ENCODE measurements at regions not wholly inside any gene's neighbourhood (a gene's known extent, or its start where the extent isn't known, plus 50 kb on each side); places are given as distances from the start of the nearest gene placed in this dataset.

DNA sequence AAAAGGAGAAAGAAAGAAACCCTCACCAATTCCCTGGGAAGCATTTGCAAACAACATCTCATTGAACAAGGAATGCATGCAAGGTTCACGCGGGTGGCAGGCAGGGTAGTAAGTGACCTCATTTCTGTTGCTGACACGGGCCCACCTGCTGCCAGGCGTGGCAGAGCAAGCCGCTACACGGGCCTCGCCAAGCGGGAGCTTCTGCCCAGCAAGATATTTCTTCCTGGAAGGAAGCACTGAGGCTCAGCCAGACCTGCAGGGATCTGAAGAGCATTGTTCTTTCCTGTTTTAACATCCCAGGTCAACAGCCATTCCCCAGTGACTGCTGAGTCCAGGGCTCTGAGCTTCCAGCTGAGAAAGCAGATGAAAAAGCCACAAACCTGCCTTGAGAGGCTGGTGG lies 91.9 kb upstream of the IGSF21 start:
- H3K4me1 ChIP-seq (ENCODE audit: control insufficient read depth in 1 of 2, insufficient read depth in 2 of 2, low read length in 2 of 2) = no peaks in the 10 kb centered on the region
- DNase-seq (ENCODE audit: low read depth, low spot score) = no peak
- H4K20me1 ChIP-seq (ENCODE audit: insufficient read depth) = no peaks in the 10 kb centered on the region
- BruUV-seq (replicated peaks) = no TSS peak
- CTCF ChIA-PET = no interaction called here
- no peak for ATAC-seq
- H3K27me3 ChIP-seq (ENCODE audit: insufficient read depth, low read length) = peaks cover 74% of the 10 kb centered on the region
- RAD21 ChIA-PET (ENCODE audit: low non-redundant PET in 1 of 2, low total read pairs in 2 of 2, uncharacterized antibody in 2 of 2, unreplicated experiment in 2 of 2) = no interaction called here
- intact Hi-C loops (cut with micrococcal nuclease) = no loop called here
- H3K27ac ChIP-seq (ENCODE audit: low read depth, low read length) = no peak overlapping the region
- H3K4me2 ChIP-seq (ENCODE audit: low read length) = no peak overlapping the region
- H3K9me3 ChIP-seq (ENCODE audit: control insufficient read depth in 1 of 2, insufficient read depth in 1 of 2, low read depth in 1 of 2, low read length in 2 of 2) = no peaks in the 10 kb centered on the region
- H3K4me3 ChIP-seq (replicated peaks in 1 of 2; ENCODE audit: low read depth in 1 of 2, low read length in 2 of 2) = no peak overlapping the region
- no peak overlapping the region for H2AFZ ChIP-seq (ENCODE audit: low read depth, low read length, poor library complexity, severe bottlenecking)
- POLR2A ChIA-PET = no interaction called here
- H3K36me3 ChIP-seq (ENCODE audit: control insufficient read depth in 1 of 2, insufficient read depth in 2 of 2, low read length in 2 of 2) = no peaks in the 10 kb centered on the region
- H3K9me2 ChIP-seq (ENCODE audit: insufficient read depth) = no peaks in the 10 kb centered on the region
- TF ChIP-seq FOSL1 (IDR thresholded peaks at IDR 0.05; ENCODE audit: low read depth) (no peak), SRF (IDR thresholded peaks at IDR 0.05; ENCODE audit: low read depth) (no peak)
- H3K79me2 ChIP-seq (ENCODE audit: insufficient read depth, low read length) = no peaks in the 10 kb centered on the region
- H3K9ac ChIP-seq (ENCODE audit: low read length) = no peak overlapping the region

DNA sequence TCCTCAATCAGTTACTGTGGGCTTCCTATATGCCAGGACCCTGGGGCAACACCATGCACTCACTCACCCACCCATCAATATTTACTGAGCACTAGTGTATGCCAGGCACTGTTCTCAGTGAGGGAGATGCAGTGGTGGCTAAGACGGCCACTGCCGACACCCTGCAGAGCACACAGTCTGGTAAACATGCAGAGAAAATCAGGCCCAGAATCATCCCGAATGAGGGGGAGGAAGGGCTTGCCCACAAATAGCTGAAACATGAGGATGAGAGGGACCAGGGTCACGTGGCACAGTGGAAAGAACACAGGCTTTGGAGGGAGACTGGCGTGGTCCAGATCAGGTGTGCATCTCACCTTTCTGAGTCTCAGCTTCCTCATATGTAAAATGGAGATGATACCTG lies 89.2 kb upstream of the IGSF21 start:
- no peaks in the 10 kb centered on the region for H3K9me3 ChIP-seq (ENCODE audit: control insufficient read depth in 1 of 2, insufficient read depth in 1 of 2, low read depth in 1 of 2, low read length in 2 of 2)
- no peaks in the 10 kb centered on the region for H3K79me2 ChIP-seq (ENCODE audit: insufficient read depth, low read length)

More for the DNA sequence above, 89.2 kb upstream of the IGSF21 start:
- Histone ChIP-seq H2AFZ (ENCODE audit: low read depth, low read length, poor library complexity, severe bottlenecking) (no peak overlapping the region), H4K20me1 (ENCODE audit: insufficient read depth) (no peaks in the 10 kb centered on the region), H3K9me2 (ENCODE audit: insufficient read depth) (no peaks in the 10 kb centered on the region), H3K27me3 (ENCODE audit: insufficient read depth, low read length) (peaks cover 95% of the 10 kb centered on the region), H3K4me2 (ENCODE audit: low read length) (no peak overlapping the region), H3K27ac (ENCODE audit: low read depth, low read length) (no peak overlapping the region), H3K4me3 (replicated peaks in 1 of 2; ENCODE audit: low read depth in 1 of 2, low read length in 2 of 2) (no peak overlapping the region), H3K9ac (ENCODE audit: low read length) (no peak overlapping the region), H3K4me1 (ENCODE audit: control insufficient read depth in 1 of 2, insufficient read depth in 2 of 2, low read length in 2 of 2) (no peaks in the 10 kb centered on the region; a peak in 1 of 4 replicates), H3K36me3 (ENCODE audit: control insufficient read depth in 1 of 2, insufficient read depth in 2 of 2, low read length in 2 of 2) (no peaks in the 10 kb centered on the region)
- ATAC-seq = no peak
- ChIA-PET POLR2A (no interaction called here), RAD21 (ENCODE audit: low non-redundant PET in 1 of 2, low total read pairs in 2 of 2, uncharacterized antibody in 2 of 2, unreplicated experiment in 2 of 2) (no interaction called here), CTCF (no interaction called here)
- intact Hi-C loops (cut with micrococcal nuclease) = no loop called here
- TF ChIP-seq SP1 (IDR thresholded peaks at IDR 0.05; ENCODE audit: low read depth) (no peak), EZH2 (IDR thresholded peaks at IDR 0.05) (no peak), YY1 (IDR thresholded peaks at IDR 0.05; ENCODE audit: extremely low read depth, insufficient replicate concordance, low read depth, low read length) (no peak)
- no peak for DNase-seq (ENCODE audit: low read depth, low spot score)
- BruUV-seq (replicated peaks) = no TSS peak

Data from HCT116 (cell line).